HG02852 (cell line): ENCODE measurements at regions not wholly inside any gene's neighbourhood (a gene's known extent, or its start where the extent isn't known, plus 50 kb on each side); places are given as distances from the start of the nearest gene placed in this dataset.

Source experiments
- ATAC-seq: cut with Tn5 transposase; IDR thresholded peaks from one replicate; pipeline ENCODE4 v1.9.1; 2021; ENCODE audit warnings: mild to moderate bottlenecking, moderate library complexity; ENCODE audit not compliant: unreplicated experiment

- no peak for ATAC-seq
Measured at GRCh38 chr15:85976102-85976501, 103.6 kb upstream of the AGBL1 start.

- no peak for ATAC-seq
Measured at GRCh38 chr15:85976986-85977385, 102.7 kb upstream of the AGBL1 start.

GRCh38 chr15:85977586-85977985 is 102.1 kb upstream of the AGBL1 start:
- no peak for ATAC-seq

GRCh38 chr15:85979929-85980328 is 99.7 kb upstream of the AGBL1 start:
- no peak for ATAC-seq

DNA sequence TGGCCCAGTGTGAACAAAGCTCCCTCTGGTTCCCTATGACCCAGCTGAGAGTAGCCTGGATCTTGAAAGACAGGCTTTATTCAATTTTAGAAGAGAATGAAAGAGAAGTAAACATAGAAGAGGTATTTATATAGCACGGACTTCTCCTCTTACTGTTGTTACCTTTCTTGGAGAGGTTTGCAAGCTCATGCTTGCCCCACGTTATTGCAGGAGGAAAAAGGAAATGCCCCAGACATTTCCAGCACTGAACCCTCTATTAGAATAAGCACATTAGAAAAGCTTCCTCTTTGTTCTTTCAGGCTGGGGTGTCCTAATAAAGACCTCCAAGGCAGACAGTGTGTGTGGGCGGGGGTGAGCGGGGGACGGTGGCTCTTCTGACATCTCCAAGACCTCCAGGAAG is 98.7 kb upstream of the AGBL1 start:
- no peak for ATAC-seq

DNA sequence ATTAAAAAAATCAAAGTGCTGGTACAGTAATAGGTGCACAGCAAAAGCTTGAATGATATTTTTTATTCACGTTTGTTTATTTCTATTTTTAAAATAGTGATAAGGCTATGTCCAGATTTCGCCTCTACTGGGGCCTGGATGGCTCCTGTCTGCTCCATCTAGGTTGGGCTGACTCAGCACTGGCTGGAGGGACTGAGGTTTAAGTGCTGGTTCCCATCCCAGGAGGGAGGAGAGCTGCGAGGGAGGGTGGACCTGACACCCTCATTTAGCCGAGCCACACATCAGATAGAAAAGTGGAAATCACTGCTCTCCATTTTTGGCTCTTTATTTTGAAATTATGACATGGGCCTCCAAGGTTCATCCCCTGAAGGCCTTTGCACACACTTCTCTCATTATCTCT is 95.4 kb upstream of the AGBL1 start:
- no peak for ATAC-seq

GRCh38 chr15:85986116-85986515 is 93.6 kb upstream of the AGBL1 start:
- no peak for ATAC-seq

GRCh38 chr15:85986741-85987140 is 92.9 kb upstream of the AGBL1 start:
- ATAC-seq = no peak

DNA sequence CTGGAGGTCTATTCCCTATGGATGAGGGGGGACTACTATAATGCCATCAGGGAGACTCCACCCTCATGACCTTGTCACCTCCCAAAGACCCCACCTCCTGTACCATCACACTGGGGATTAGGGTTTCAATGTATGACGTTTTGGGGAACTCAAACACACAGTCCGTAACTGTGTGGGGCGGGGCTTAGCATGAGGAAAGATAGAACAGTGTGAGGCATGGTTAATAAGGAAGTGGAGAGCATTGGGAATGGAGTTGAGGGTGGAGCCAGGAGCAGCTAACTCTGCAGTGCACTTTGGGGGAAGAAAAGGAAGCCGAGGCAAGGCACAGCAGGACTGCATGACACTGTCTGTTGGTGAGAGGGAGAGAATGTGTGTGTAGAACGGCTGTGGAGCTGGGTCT is 90.9 kb upstream of the AGBL1 start:
- no peak for ATAC-seq

GRCh38 chr15:85992224-85992623 is 87.4 kb upstream of the AGBL1 start:
- ATAC-seq = no peak

GRCh38 chr15:85993116-85993515 is 86.6 kb upstream of the AGBL1 start:
- ATAC-seq = no peak

- ATAC-seq = no peak
Measured at GRCh38 chr15:85997618-85998017, 82.1 kb upstream of the AGBL1 start.

DNA sequence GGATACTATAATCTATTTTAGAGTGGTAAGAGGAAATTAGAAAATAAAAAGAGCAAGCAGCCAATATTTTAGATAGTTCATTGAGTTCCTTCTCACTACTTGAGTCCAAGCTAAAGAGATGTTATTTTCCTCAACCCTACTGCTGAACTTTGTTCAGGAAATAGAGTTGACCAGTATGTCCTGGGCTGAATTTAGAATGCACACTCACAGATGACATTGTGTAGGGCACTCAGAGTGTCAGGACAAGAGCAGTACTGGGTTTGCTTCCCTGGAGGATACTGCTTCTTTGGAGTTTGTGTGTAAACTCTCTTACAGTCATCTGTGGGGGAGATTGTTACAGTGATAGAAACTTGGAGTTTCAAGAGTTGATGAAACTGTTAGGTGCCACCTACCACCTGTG is 80.0 kb upstream of the AGBL1 start:
- no peak for ATAC-seq

GRCh38 chr15:86001200-86001599 is 78.5 kb upstream of the AGBL1 start:
- no peak for ATAC-seq

DNA sequence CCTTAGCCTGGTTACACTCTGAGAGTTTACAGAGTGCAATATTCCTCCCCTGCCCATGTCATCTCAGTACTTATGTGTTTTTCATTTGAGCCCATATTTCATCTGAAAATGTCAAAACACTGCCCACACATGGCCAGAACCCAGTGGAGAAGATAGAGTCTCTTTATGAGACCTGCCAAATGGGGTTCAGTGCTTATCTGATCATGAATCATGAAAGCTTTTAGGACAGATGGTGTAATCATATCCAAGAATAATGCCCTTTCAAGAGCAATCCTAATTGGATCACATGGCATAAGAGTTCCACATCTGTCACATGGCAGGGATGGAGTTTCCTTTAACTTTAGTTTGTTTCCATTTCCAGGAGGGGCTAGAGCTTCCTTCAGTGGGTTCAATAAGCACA is 77.2 kb upstream of the AGBL1 start:
- no peak for ATAC-seq

GRCh38 chr15:86004061-86004460 is 75.6 kb upstream of the AGBL1 start:
- no peak for ATAC-seq

- no peak for ATAC-seq
Measured at GRCh38 chr15:86006546-86006945, 73.1 kb upstream of the AGBL1 start.

DNA sequence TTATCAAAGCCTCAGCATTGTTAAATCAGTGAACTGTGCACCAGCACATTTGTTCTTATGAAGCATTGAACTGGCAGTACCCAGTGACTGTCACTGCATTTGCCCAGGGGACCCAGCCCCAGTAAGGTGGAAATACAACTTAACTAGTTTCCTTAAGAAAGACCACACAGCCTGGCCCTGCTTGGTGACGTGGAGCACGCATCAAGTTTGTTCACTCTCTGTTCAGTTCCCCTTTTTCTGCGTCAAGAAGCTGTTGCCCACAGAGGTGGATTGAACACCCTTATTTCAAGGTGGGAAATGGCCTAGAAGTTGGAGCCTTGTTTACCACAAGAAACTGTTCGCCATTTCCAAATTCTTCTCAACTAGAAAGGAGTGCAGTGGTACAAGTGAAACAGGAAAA is 69.9 kb upstream of the AGBL1 start:
- no peak for ATAC-seq

DNA sequence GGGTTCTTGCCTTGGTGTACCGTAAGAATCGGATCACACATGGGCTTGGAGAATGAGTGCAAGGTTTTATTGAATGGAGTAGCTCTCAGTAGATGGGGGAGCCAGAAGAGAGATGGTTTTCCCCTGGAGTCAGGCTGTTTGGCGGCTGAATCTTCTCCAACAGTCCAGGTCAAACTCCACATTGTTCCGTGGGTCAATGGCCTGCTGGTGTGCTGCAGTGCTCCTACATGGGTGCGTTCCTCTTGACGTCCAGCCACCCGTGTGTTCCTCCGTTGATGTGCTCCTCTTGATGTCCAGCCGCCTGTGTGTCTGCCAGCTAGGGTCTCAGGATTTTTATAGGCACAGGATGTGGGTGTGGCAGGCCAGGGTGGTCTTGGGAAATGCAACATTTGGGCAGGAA is 69.3 kb upstream of the AGBL1 start:
- ATAC-seq = no peak

DNA sequence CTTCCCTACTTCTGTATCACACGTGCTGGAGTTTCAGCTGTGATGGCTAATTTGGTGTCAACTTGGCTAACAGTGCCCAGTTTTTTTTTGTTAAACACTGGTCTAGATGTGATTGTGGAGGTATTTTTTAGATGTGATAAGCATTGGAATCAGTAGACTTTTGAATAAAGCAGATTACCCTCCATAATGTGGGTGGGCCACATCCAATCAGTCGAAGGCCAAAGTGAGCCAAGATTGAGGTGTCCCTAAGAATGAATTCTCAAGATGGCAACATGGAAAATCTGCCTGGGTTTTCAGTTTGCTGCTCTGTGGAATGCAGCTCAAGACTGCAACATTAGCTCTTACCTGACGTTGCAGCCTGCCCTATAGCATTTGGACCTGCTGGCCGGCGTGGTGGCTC is 68.8 kb upstream of the AGBL1 start:
- ATAC-seq = no peak

GRCh38 chr15:86014016-86014415 is 65.7 kb upstream of the AGBL1 start:
- no peak for ATAC-seq

DNA sequence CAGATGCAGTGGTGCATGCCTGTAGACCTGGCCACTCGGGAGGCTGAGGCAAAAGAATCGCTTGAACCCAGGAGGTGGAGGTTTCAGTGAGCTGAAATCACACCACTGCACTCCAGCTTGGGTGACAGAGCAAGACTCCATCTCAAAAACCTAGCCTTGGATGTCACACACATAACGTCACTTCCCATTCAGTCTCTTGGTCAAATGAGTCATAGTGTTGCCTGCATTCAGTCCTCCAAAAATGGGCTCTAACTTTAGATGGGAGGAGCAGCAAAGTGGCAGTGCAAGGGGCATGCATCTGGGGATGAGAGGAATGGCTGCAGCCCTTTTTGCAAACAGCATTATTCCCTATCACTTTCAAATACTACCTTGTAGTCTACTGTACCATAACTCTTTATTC is 62.9 kb upstream of the AGBL1 start:
- ATAC-seq = no peak

GRCh38 chr15:86018679-86019078 is 61.0 kb upstream of the AGBL1 start:
- no peak for ATAC-seq
